Upper lobe of right lung (tissue), 1 donor: ENCODE measurements at regions not wholly inside any gene's neighbourhood (a gene's known extent, or its start where the extent isn't known, plus 50 kb on each side); places are given as distances from the start of the nearest gene placed in this dataset.

Experiments used
- ATAC-seq: fragments of 200-7000 bp; cut with Tn5 transposase; one replicate; pipeline ENCODE4 v1.9.1; 2020; ENCODE audit warnings: mild to moderate bottlenecking, moderate library complexity
- DNase-seq: peaks from one replicate; pipeline ENCODE4 v3.0.0-alpha.2; 2020
- H3K27ac ChIP-seq: fragments of 200-600 bp; one replicate; pipeline ENCODE4 v1.8.0; 2022
- H3K27me3 ChIP-seq: fragments of 200-600 bp; one replicate; pipeline ENCODE4 v1.8.0; 2022; ENCODE audit warnings: mild to moderate bottlenecking
- H3K36me3 ChIP-seq: fragments of 200-600 bp; one replicate; pipeline ENCODE4 v1.8.0; 2022
- H3K4me1 ChIP-seq: fragments of 200-600 bp; one replicate; pipeline ENCODE4 v1.8.0; 2022
- H3K4me3 ChIP-seq: fragments of 200-600 bp; one replicate; pipeline ENCODE4 v1.8.0; 2022; ENCODE audit warnings: mild to moderate bottlenecking
- H3K9me3 ChIP-seq: fragments of 200-600 bp; one replicate; pipeline ENCODE4 v1.8.0; 2022
- intact Hi-C: fragments of 100-400 bp; cut with DNase I; formaldehyde crosslinking; loops from one replicate; pipeline ENCODE4 v1.11.0; 2022
- TF ChIP-seq, protein P1 (sequence below): fragments of 200-600 bp; IDR thresholded peaks from one replicate; pipeline ENCODE4 v1.8.0; 2022; ENCODE audit warnings: antibody characterized with exemption
- donor health status: DM: no; HTN: yes; CAD: no; lungs with severe emphysema.

DNA sequence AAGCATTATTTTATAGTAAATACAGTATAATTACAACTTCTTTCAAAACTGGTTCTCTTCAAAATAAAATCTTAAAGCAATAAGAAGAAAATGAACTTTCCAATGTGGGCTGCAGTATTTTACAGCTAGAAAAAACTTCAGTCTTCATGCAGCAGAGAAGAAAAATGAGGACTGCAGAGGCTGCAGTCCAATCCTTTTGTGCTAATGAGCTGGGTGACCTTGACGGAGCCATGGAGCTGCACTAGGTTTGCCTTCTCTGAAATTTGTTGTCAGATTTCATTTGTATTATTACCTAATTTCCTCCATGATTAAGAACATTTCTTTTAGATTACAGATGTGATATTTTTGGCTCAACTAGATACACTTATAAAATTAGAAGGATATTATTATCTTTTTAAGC is 245.2 kb upstream of the ADAMTS3 start:
- intact Hi-C loops, result no loop called here
- Histone ChIP-seq H3K27ac (no peak overlapping the region), H3K9me3 (no peaks in the 10 kb centered on the region), H3K4me1 (no peaks in the 10 kb centered on the region), H3K36me3 (no peaks in the 10 kb centered on the region), H3K27me3 (no peaks in the 10 kb centered on the region), H3K4me3 (no peak overlapping the region)
- TF ChIP-seq, protein P1, sequence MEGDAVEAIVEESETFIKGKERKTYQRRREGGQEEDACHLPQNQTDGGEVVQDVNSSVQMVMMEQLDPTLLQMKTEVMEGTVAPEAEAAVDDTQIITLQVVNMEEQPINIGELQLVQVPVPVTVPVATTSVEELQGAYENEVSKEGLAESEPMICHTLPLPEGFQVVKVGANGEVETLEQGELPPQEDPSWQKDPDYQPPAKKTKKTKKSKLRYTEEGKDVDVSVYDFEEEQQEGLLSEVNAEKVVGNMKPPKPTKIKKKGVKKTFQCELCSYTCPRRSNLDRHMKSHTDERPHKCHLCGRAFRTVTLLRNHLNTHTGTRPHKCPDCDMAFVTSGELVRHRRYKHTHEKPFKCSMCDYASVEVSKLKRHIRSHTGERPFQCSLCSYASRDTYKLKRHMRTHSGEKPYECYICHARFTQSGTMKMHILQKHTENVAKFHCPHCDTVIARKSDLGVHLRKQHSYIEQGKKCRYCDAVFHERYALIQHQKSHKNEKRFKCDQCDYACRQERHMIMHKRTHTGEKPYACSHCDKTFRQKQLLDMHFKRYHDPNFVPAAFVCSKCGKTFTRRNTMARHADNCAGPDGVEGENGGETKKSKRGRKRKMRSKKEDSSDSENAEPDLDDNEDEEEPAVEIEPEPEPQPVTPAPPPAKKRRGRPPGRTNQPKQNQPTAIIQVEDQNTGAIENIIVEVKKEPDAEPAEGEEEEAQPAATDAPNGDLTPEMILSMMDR, result no peak
- DNase-seq (no peak), ATAC-seq (no peak)

DNA sequence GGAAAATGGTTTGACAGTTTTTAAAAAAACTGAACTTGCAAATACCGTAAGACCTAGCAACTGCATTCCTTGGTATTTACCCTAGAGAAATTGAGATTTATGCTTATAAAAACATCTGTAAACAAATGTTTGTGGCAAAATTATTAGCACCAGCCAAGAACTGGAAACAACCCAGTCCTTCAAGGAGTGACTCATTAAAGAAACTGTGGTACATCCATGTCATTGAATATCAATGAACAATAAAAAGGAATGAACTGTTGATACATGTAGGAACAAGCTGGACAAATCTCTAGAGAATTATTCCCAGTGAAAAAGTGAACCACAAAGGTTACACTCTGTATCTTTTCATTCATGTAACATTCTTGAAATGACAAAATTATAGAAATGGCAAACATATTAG is 240.2 kb upstream of the ADAMTS3 start:
- DNase-seq, result no peak

DNA sequence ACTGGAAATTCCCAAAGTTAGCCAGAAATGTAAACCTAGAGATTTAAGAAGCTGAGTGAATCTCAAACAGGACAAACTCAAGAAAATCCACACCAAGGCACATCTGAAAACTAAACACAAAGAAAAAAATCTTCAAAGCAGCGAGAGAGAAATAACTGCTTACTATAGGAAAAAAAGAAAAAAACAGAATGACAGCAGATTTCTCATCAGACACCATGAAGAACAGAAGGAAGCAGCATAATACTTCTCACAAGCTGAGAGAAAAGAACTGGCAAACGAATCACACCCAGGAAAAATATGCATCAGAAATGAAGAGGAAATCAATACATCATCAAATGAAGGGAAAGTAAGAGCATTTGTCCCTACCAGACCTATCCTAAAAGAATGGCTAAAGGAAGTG is 236.3 kb upstream of the ADAMTS3 start:
- DNase-seq (no peak), ATAC-seq (no peak)
- Histone ChIP-seq H3K4me1 (no peaks in the 10 kb centered on the region), H3K27me3 (no peaks in the 10 kb centered on the region), H3K36me3 (no peaks in the 10 kb centered on the region), H3K27ac (no peak overlapping the region), H3K4me3 (no peak overlapping the region), H3K9me3 (no peaks in the 10 kb centered on the region)
- TF ChIP-seq, protein P1, result no peak
- intact Hi-C loops, result no loop called here

More for the DNA sequence above, 240.2 kb upstream of the ADAMTS3 start:
- Histone ChIP-seq H3K4me1 (no peaks in the 10 kb centered on the region), H3K36me3 (no peaks in the 10 kb centered on the region), H3K4me3 (no peak overlapping the region), H3K27ac (no peak overlapping the region), H3K9me3 (no peaks in the 10 kb centered on the region), H3K27me3 (no peaks in the 10 kb centered on the region)
- intact Hi-C loops, result no loop called here
- ATAC-seq, result no peak
- TF ChIP-seq, protein P1, result no peak

DNA sequence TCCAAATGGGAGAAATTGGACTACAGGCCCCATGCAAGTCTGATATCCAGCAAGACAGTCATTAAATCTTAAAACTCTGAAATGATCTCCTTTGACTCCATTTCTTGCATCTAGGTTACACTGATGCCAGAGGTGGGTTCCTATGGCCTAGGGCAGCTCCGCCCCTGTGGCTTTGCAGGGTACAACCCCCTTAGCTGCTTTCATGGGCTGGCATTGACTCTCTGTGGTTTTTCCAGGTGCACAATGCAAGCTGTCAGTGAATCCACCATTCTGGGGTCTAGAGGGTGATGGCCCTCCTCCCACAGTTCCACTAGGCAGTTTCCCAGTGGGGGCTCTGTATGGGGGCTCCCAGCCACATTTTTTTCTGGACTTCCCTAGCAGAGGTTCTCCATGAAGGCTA is 228.5 kb upstream of the ADAMTS3 start:
- Histone ChIP-seq H3K27ac (no peak overlapping the region), H3K4me1 (no peaks in the 10 kb centered on the region)
- TF ChIP-seq, protein P1, result no peak

GRCh38 chr4:72791054-72791453 is 222.0 kb upstream of the ADAMTS3 start:
- no peak for DNase-seq

More for the DNA sequence above, 228.5 kb upstream of the ADAMTS3 start:
- no peak for ATAC-seq
- no peak for DNase-seq
- intact Hi-C loops, result no loop called here
- Histone ChIP-seq H3K4me3 (no peak overlapping the region), H3K27me3 (no peaks in the 10 kb centered on the region), H3K9me3 (no peaks in the 10 kb centered on the region), H3K36me3 (no peaks in the 10 kb centered on the region)

More at GRCh38 chr4:72791054-72791453, 222.0 kb upstream of the ADAMTS3 start:
- no peak for ATAC-seq
- Histone ChIP-seq H3K27ac (no peak overlapping the region), H3K9me3 (no peaks in the 10 kb centered on the region), H3K27me3 (no peaks in the 10 kb centered on the region), H3K4me1 (no peaks in the 10 kb centered on the region), H3K36me3 (no peaks in the 10 kb centered on the region), H3K4me3 (no peak overlapping the region)
- TF ChIP-seq, protein P1, result no peak
- intact Hi-C loops, result no loop called here
